ENCODE measurements at regions not wholly inside any gene's neighbourhood (a gene's known extent, or its start where the extent isn't known, plus 50 kb on each side); places are given as distances from the start of the nearest gene placed in this dataset.

- TF ChIP-seq POLR2A (IDR thresholded peaks at IDR 0.05) (no peak), CTCF (IDR thresholded peaks at IDR 0.05) (no peak), POLR2AphosphoS5 (IDR thresholded peaks at IDR 0.05) (no peak), EP300 (IDR thresholded peaks at IDR 0.05) (no peak)
Observed at GRCh38 chr2:155519529-155520130, 812.9 kb downstream of the NR4A2 start.

All from sigmoid colon (tissue), 4 donors.